ENCODE measurements at regions not wholly inside any gene's neighbourhood (a gene's known extent, or its start where the extent isn't known, plus 50 kb on each side); places are given as distances from the start of the nearest gene placed in this dataset.
"Not testable (repeated sequence)": the region's sequence is repeated elsewhere in the genome, so short reads cannot be mapped to it uniquely, and the experiment has no call there.

DNA sequence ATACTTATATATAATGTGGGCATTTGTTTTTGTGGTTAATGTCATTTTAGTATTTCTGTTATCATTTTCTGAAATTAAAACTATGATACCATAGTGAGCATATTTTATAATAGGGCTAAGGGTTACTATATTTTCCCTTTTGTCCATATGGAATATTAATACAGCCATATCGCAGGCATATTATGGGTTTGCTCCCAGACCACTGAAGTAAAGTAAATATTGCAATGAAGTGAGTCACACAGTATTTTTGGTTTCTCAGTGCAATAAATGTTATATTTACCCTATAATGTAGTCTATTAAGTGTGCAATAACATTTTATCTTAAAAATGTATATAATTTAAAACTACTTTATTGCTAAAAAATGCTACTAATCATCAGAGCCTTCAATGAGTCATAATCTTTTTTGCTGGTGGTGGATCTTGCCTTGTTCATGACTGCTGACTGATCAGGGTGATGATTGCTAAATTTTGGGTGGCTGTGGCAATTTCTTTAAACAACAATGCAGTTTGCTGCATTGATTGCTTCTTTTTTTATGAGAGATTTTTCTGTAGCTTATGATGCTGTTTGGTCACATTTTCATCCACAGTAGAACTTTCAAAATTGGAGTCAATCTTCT, 1044.5 kb upstream of the NOVA1 start:
- TF ChIP-seq, protein P1, sequence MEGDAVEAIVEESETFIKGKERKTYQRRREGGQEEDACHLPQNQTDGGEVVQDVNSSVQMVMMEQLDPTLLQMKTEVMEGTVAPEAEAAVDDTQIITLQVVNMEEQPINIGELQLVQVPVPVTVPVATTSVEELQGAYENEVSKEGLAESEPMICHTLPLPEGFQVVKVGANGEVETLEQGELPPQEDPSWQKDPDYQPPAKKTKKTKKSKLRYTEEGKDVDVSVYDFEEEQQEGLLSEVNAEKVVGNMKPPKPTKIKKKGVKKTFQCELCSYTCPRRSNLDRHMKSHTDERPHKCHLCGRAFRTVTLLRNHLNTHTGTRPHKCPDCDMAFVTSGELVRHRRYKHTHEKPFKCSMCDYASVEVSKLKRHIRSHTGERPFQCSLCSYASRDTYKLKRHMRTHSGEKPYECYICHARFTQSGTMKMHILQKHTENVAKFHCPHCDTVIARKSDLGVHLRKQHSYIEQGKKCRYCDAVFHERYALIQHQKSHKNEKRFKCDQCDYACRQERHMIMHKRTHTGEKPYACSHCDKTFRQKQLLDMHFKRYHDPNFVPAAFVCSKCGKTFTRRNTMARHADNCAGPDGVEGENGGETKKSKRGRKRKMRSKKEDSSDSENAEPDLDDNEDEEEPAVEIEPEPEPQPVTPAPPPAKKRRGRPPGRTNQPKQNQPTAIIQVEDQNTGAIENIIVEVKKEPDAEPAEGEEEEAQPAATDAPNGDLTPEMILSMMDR (IDR thresholded peaks at IDR 0.05; ENCODE audit: low read depth, low read length), result no peak
- H3K4me3 ChIP-seq (ENCODE audit: low read depth, low read length), result no peak overlapping the region

DNA sequence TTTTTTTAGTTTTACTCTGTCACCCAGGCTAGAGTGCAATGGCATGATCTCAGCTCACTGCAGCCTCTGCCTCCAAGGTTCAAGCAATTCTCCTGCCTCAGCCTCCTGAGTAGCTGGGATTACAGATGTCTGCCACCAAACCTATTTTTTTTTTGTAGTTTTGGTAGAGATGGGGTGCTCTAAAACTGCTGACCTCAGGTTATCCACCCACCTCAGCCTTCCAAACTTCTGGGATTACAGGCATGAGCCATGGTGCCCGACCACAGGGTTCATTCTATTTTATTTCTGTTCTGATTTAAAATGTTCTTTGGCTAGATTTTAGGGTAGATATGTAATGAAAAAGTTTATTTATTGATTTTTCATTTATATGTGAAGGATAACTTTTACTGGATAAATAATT, 1062.8 kb upstream of the NOVA1 start:
- TF ChIP-seq, protein P1 (IDR thresholded peaks at IDR 0.05; ENCODE audit: low read depth, low read length), result no peak
- H3K4me3 ChIP-seq (ENCODE audit: low read depth, low read length), result no peak overlapping the region

DNA sequence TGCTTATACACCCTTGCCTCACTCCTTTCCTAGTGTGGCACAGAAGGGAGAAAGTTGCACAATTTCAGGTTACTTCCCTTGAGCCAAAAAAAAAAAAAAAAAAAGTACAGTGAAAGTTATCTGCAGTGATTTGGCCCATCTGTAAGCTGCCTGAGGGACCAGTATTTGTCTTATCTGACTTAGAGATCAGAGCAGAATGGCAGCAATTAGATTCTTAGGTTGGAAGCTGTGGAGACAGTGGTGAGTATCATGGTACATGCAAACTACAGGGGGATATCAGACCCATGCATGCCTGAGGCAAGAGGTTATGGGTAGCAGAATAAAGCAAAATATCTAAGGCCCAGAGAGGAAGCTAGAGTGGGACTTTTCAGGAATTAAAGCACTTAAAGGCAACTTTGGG, 1070.7 kb upstream of the NOVA1 start:
- H3K4me3 ChIP-seq (ENCODE audit: low read depth, low read length), result no peak overlapping the region
- TF ChIP-seq, protein P1 (IDR thresholded peaks at IDR 0.05; ENCODE audit: low read depth, low read length), result no peak

- TF ChIP-seq, protein P1 (IDR thresholded peaks at IDR 0.05; ENCODE audit: low read depth, low read length), result no peak
- no peak overlapping the region for H3K4me3 ChIP-seq (ENCODE audit: low read depth, low read length)
Measured at GRCh38 chr14:27672047-27672446, 1074.2 kb upstream of the NOVA1 start.

- not testable (repeated sequence) for H3K4me3 ChIP-seq (ENCODE audit: low read depth, low read length)
Measured at GRCh38 chr14:27672811-27673737, 1075.2 kb upstream of the NOVA1 start.

DNA sequence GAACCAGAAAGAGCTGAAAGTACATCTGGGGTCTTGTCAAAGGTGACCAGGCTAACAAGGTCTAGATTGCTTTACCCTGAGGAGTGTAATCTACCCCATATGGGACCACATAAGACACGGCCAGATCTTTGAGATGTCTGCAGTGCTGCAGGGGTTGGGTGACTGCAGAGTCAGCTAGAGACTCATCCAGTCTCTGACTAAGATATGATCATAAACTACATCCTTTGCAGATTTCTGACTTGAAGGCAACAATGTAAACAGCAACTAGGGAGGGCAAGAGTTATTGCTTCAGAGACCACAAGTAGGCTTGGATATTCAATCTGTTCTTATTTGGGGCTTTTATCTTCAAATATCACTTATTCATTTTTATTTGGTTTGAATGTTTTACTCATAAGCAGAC, 1080.5 kb upstream of the FOXG1 start:
- TF ChIP-seq, protein P1 (IDR thresholded peaks at IDR 0.05; ENCODE audit: low read depth, low read length), result no peak
- H3K4me3 ChIP-seq (ENCODE audit: low read depth, low read length), result no peak overlapping the region

- TF ChIP-seq, protein P1 (IDR thresholded peaks at IDR 0.05; ENCODE audit: low read depth, low read length), result no peak
- H3K4me3 ChIP-seq (ENCODE audit: low read depth, low read length), result no peak overlapping the region
Measured at GRCh38 chr14:27688841-27689444, 1077.6 kb upstream of the FOXG1 start.
